Liver (tissue), 3 donors: ENCODE measurements at regions not wholly inside any gene's neighbourhood (a gene's known extent, or its start where the extent isn't known, plus 50 kb on each side); places are given as distances from the start of the nearest gene placed in this dataset.

Experiments used
- EGR1 ChIP-seq, 2 donors: IDR thresholded peaks; 2 replicates each; pipeline ENCODE4 v1.6.1; 2016 to 2018; ENCODE audit warnings: antibody characterized with exemption in 2 of 2, low read depth in 2 of 2
- FOXA1 ChIP-seq: IDR thresholded peaks from 2 replicates; pipeline ENCODE4 v1.6.1; 2016; ENCODE audit warnings: antibody characterized with exemption
- GABPA ChIP-seq, 2 donors: IDR thresholded peaks in 1 of 2; conservative IDR thresholded peaks in 1 of 2; 2 replicates each; pipeline ENCODE4 v1.6.1; 2016; ENCODE audit warnings: antibody characterized with exemption in 2 of 2, mild to moderate bottlenecking in 1 of 2, moderate library complexity in 1 of 2
- SP1 ChIP-seq: IDR thresholded peaks from 2 replicates; pipeline ENCODE4 v1.6.1; 2018; ENCODE audit warnings: antibody characterized with exemption, mild to moderate bottlenecking
- TAF1 ChIP-seq: conservative IDR thresholded peaks from 2 replicates; pipeline ENCODE4 v1.6.1; 2016; ENCODE audit warnings: antibody characterized with exemption, mild to moderate bottlenecking
- TF ChIP-seq, protein P1 (sequence below): fragments of 150-350 bp; IDR thresholded peaks from 2 replicates; pipeline ENCODE4 v1.5.1; 2017; ENCODE audit warnings: improper control_type of control experiment, low read depth, low read length; ENCODE audit not compliant: missing input control
- TF ChIP-seq, protein P2 (sequence below): IDR thresholded peaks from 2 replicates; pipeline ENCODE4 v1.6.1; 2016; ENCODE audit warnings: antibody characterized with exemption
- donor health status: healthy.
- donor health status: healthy.

DNA sequence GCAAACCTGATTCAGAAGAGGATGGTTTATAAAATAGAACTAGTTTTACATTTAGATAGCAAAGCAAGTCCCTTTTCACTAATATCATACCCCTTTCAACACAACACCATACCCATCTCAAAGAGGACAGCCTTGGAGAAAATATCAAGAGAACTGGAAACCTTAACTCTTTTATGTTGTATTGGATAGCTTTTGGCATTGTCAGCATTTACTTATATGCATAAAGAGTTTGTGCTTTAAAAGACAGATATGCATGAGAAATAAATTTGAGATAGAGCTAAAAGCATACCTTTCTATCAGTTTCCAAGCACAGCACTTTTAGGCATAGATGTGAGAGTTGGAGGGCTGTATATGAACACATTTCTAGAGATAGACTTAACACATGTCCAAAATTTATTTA is 799.3 kb upstream of the ACO1 start:
- TF ChIP-seq, protein P1, sequence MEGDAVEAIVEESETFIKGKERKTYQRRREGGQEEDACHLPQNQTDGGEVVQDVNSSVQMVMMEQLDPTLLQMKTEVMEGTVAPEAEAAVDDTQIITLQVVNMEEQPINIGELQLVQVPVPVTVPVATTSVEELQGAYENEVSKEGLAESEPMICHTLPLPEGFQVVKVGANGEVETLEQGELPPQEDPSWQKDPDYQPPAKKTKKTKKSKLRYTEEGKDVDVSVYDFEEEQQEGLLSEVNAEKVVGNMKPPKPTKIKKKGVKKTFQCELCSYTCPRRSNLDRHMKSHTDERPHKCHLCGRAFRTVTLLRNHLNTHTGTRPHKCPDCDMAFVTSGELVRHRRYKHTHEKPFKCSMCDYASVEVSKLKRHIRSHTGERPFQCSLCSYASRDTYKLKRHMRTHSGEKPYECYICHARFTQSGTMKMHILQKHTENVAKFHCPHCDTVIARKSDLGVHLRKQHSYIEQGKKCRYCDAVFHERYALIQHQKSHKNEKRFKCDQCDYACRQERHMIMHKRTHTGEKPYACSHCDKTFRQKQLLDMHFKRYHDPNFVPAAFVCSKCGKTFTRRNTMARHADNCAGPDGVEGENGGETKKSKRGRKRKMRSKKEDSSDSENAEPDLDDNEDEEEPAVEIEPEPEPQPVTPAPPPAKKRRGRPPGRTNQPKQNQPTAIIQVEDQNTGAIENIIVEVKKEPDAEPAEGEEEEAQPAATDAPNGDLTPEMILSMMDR = no peak
- no peak for TF ChIP-seq FOXA1
- TF ChIP-seq, protein P2, sequence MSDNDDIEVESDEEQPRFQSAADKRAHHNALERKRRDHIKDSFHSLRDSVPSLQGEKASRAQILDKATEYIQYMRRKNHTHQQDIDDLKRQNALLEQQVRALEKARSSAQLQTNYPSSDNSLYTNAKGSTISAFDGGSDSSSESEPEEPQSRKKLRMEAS = no peak
- TF ChIP-seq TAF1 = no peak
- no peak for TF ChIP-seq SP1
- no peak for TF ChIP-seq GABPA (IDR thresholded peaks at IDR 0.05 in 1 of 2, conservative IDR thresholded peaks at IDR 0.05 in 1 of 2)
- no peak for TF ChIP-seq EGR1 (IDR thresholded peaks at IDR 0.05; ENCODE audit: low read depth in 2 of 2)
